ENCODE measurements at regions not wholly inside any gene's neighbourhood (a gene's known extent, or its start where the extent isn't known, plus 50 kb on each side); places are given as distances from the start of the nearest gene placed in this dataset.

GRCh38 chr4:136920092-136920881 lies 612.0 kb downstream of the PCDH18 start:
- no peak for TF ChIP-seq LARP7 (IDR thresholded peaks at IDR 0.05)
- TF ChIP-seq CTCF (IDR thresholded peaks at IDR 0.05 in 2 of 3, conservative IDR thresholded peaks at IDR 0.05 in 1 of 3; ENCODE audit: control insufficient read depth in 2 of 3, extremely low read depth in 1 of 3, insufficient read depth in 1 of 3, low read depth in 3 of 3, low read length in 3 of 3), result no peak
- TF ChIP-seq ATF2 (IDR thresholded peaks at IDR 0.05; ENCODE audit: low read length), result no peak
- TF ChIP-seq NR2F1 (conservative IDR thresholded peaks at IDR 0.05), result no peak
- TF ChIP-seq EP300 (IDR thresholded peaks at IDR 0.05; ENCODE audit: borderline replicate concordance in 1 of 2, control insufficient read depth in 1 of 2, low read depth in 2 of 2, low read length in 2 of 2), result no peak
- no peak for TF ChIP-seq SUPT20H (IDR thresholded peaks at IDR 0.05; ENCODE audit: borderline replicate concordance, control insufficient read depth, low read depth, low read length)
- TF ChIP-seq YY1 (IDR thresholded peaks at IDR 0.05; ENCODE audit: low read depth, low read length), result no peak
- TF ChIP-seq ATF3 (IDR thresholded peaks at IDR 0.05; ENCODE audit: borderline replicate concordance, extremely low read depth, low read depth, low read length), result no peak
- no peak for TF ChIP-seq POLR2AphosphoS5 (IDR thresholded peaks at IDR 0.05; ENCODE audit: low read length)
- TF ChIP-seq NFXL1 (IDR thresholded peaks at IDR 0.05; ENCODE audit: borderline replicate concordance), result no peak
- TF ChIP-seq ZNF687 (IDR thresholded peaks at IDR 0.05), result no peak
- no peak for TF ChIP-seq TCF3 (IDR thresholded peaks at IDR 0.05; ENCODE audit: borderline replicate concordance, insufficient read depth, low read depth, low read length)
- no peak for TF ChIP-seq BRCA1 (IDR thresholded peaks at IDR 0.05; ENCODE audit: low read depth, low read length)
- TF ChIP-seq SREBF2 (IDR thresholded peaks at IDR 0.05; ENCODE audit: low read length), result no peak
